ENCODE measurements at regions not wholly inside any gene's neighbourhood (a gene's known extent, or its start where the extent isn't known, plus 50 kb on each side); places are given as distances from the start of the nearest gene placed in this dataset.

- TF ChIP-seq CTCF (IDR thresholded peaks at IDR 0.05): no peak
- no peak for TF ChIP-seq EZH2phosphoT487 (IDR thresholded peaks at IDR 0.05)
These were observed 1411.7 kb upstream of the B3GALT2 start for GRCh38 chr1:194598098-194598497.

Data from neural progenitor cell (in vitro differentiated cells).